NT2/D1 (cell line): ENCODE measurements at regions not wholly inside any gene's neighbourhood (a gene's known extent, or its start where the extent isn't known, plus 50 kb on each side); places are given as distances from the start of the nearest gene placed in this dataset.

Experiments used
- YY1 ChIP-seq: IDR thresholded peaks from 2 replicates; pipeline ENCODE4 v1.6.1; 2011; ENCODE audit not compliant: insufficient read length, insufficient read depth
- ZNF274 ChIP-seq: IDR thresholded peaks from 2 replicates; pipeline ENCODE4 v1.6.1; 2011; ENCODE audit warnings: mild to moderate bottlenecking, low read depth, low read length

DNA sequence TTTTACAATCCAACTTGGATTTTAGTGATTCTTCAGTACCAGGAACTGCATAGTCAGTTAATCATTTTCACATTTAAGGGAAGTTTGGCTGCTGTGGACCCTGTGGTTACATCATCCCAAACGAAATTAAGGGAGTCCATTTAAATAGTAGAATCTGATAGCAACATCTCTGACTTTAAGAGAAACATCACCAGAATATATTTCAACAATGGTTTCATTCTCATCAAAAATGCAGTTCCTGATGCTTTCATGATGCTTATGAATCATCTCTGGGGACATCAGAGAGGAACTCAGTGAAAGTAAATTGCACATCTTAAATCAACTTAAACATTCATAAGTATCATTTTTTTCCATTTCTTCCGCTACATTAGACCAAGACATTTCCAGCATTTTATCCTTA, 1170.7 kb downstream of the FSCB start:
- TF ChIP-seq ZNF274: no peak
- no peak for TF ChIP-seq YY1
